Nephron (organoid): ENCODE measurements at regions not wholly inside any gene's neighbourhood (a gene's known extent, or its start where the extent isn't known, plus 50 kb on each side); places are given as distances from the start of the nearest gene placed in this dataset.
A peak's percentile ranks its signal among the peaks of the same experiment; 100 is the strongest.

Experiments
- H3K27ac Mint-ChIP-seq, 3 experiments: 2 replicates each; pipeline ENCODE4 v1.8.0; 2020; ENCODE audit warnings: mixed read lengths in 3 of 3, mild to moderate bottlenecking in 2 of 3, moderate library complexity in 1 of 3
- H3K27me3 Mint-ChIP-seq: 2 replicates; pipeline ENCODE4 v1.8.0; 2021; ENCODE audit warnings: low read depth, mild to moderate bottlenecking, moderate library complexity, mixed read lengths
- H3K36me3 Mint-ChIP-seq: 2 replicates; pipeline ENCODE4 v1.8.0; 2020; ENCODE audit warnings: low read depth, mixed read lengths
- H3K4me1 Mint-ChIP-seq: 2 replicates; pipeline ENCODE4 v1.8.0; 2020; ENCODE audit warnings: mixed read lengths
- H3K4me3 Mint-ChIP-seq, 3 experiments: 2 replicates each; pipeline ENCODE4 v1.8.0; 2020; ENCODE audit warnings: mild to moderate bottlenecking in 3 of 3, mixed read lengths in 3 of 3, moderate library complexity in 2 of 3
- H3K9me3 Mint-ChIP-seq: 2 replicates; pipeline ENCODE4 v1.8.0; 2020; ENCODE audit warnings: mixed read lengths
- TF ChIP-seq, protein P1 (sequence below), 3 experiments: fragments of 200-600 bp; sonication (generic); IDR thresholded peaks; one replicate each; pipeline ENCODE4 v1.5.0; 2021; ENCODE audit warnings: antibody characterized with exemption in 3 of 3; ENCODE audit not compliant: unreplicated experiment in 3 of 3

DNA sequence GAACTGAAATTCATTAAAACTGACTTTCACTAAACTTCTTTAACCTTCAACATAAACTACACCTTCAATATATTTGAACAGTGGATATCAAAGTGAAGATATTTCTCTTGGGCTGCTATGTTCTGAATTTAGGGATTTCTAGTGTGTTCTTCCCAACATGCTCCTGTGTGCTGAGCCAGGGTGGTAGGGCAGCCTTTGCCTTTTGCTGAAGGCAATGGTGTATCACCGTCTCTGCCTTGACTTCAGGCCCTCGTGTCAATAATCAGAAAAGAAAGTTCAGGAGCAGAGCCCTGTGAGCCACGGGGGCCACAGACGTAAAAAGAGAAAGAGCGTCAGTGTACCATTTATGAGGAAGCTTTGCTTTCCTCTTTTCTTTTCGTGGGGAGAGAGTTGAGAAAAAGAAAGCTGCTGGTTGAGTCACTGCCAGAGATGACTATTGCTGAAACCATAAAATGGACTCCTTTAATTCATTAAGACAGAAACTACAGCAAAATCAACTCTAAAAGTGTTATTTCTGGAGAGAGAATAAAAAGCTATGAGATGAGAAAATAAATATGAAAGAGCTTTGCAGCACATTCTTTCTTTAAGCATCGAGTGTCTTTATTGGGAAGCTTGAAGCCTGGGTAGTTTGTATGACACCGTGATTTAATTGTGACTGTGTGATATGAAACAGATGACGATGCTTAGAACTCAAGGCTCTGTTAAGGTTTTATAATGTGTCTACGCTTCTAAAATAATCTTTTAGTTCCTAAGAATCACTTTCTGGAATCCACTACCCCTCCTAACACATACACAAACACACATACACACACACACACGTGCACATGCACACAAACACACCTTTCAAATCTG is 271.8 kb upstream of the MTNR1B start:
- Mint-ChIP-seq H3K36me3 (peaks cover 3% of the 10 kb centered on the region), H3K27me3 (no peaks in the 10 kb centered on the region), H3K4me3 (peak overlapping the region in 1 of 3 experiments; percentile 4), H3K4me1 (peaks cover 11% of the 10 kb centered on the region), H3K27ac (peak overlapping the region in 1 of 3 experiments; percentile 8), H3K9me3 (no peaks in the 10 kb centered on the region)
- TF ChIP-seq, protein P1, sequence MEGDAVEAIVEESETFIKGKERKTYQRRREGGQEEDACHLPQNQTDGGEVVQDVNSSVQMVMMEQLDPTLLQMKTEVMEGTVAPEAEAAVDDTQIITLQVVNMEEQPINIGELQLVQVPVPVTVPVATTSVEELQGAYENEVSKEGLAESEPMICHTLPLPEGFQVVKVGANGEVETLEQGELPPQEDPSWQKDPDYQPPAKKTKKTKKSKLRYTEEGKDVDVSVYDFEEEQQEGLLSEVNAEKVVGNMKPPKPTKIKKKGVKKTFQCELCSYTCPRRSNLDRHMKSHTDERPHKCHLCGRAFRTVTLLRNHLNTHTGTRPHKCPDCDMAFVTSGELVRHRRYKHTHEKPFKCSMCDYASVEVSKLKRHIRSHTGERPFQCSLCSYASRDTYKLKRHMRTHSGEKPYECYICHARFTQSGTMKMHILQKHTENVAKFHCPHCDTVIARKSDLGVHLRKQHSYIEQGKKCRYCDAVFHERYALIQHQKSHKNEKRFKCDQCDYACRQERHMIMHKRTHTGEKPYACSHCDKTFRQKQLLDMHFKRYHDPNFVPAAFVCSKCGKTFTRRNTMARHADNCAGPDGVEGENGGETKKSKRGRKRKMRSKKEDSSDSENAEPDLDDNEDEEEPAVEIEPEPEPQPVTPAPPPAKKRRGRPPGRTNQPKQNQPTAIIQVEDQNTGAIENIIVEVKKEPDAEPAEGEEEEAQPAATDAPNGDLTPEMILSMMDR (IDR thresholded peaks at IDR 0.05; ENCODE audit: unreplicated experiment in 3 of 3): no peak

DNA sequence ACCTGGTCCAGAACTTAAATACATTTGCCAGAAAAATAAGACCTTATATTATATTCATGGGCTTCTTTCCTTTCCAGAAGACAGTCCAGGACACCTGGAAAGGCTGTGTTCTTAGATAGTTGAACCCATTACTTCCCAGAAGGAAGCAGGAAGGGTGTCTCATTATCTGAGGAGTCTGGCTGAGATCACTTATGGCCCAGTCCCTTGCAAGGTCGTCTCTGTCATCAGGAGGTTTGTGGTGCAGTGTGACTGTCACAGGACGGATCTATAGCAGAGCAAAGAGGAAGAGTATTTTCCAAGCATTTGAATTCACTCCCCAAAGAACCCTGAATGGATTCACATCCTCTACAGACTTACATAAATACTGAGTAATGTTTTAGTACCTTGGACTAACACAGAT is 270.7 kb upstream of the MTNR1B start:
- Mint-ChIP-seq H3K9me3 (no peaks in the 10 kb centered on the region), H3K36me3 (peaks cover 3% of the 10 kb centered on the region)
- TF ChIP-seq, protein P1 (IDR thresholded peaks at IDR 0.05; ENCODE audit: unreplicated experiment in 3 of 3): no peak

DNA sequence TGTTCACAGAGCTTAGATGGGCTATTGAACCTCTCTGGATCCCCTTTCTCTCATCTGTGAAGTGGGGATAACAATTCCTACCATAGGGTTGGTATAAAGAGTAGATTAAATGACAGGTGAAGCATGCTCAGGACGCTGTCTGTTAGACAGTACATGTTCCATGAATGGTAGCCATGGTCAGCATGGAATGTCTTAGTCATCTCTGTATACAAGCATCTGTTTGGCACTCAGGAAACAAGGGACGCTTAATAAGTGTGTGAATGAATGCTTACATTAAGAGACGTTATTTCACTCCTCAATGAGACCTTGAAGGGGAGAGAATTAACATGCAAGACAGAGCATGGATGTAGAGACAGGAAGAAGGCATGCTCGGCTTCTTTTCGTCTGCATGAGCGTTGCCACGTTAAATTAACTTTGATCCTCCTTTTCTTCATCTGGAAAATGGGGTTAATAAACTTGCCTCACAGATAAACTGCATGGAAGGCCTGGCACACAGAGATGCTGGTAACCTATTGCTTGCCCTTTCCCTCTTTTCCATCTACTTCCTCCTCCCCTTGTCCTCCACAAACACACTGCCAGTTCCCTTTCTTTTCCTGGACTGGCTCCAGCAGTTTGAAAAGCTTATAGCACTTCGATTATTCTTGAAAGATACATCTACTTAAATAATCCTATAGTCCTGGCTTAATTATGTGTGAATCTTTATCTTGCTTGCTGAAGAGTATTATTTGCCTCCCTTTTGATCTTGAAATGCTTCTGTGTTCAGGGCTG is 267.2 kb upstream of the MTNR1B start:
- TF ChIP-seq, protein P1 (IDR thresholded peaks at IDR 0.05; ENCODE audit: unreplicated experiment in 3 of 3): no peak
- peaks cover 28% of the 10 kb centered on the region for H3K4me1 Mint-ChIP-seq
- no peak overlapping the region for H3K27ac Mint-ChIP-seq
- no peaks in the 10 kb centered on the region for H3K27me3 Mint-ChIP-seq
- no peaks in the 10 kb centered on the region for H3K9me3 Mint-ChIP-seq
- H3K36me3 Mint-ChIP-seq: peaks cover 10% of the 10 kb centered on the region
- no peak overlapping the region for H3K4me3 Mint-ChIP-seq

More for the DNA sequence above, 270.7 kb upstream of the MTNR1B start:
- Mint-ChIP-seq H3K27me3 (no peaks in the 10 kb centered on the region), H3K4me1 (peaks cover 19% of the 10 kb centered on the region), H3K4me3 (no peak overlapping the region), H3K27ac (no peak overlapping the region)

DNA sequence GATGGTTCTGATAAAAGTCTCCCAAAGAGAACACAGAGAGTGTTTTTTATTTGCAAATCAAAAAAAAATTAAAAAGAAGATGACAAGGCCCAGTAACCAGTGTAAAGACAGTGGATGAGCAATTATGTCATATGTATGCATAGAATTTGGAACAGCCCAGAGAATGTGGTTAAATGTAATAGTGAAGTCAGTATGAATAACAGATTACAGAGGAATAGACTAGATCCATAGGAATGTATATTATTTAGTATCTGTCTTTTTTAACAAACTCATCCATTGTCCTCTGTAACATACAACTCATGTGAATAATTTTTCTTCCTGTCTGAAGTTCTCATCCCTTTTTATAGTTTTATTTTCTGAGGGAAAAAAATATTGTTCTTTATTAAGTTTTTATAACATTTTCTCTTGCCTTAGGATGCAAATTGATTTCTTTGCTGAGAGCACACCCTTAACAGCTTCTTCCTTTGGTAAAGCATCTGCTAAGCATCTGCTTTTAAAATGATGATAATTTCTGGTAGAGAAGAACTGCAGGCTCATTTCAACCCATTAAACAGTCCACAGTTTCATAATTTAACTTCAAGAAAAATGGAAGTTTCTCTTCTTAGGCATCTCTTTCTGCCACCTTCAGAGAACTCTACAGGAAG is 266.5 kb upstream of the MTNR1B start:
- no peaks in the 10 kb centered on the region for H3K27me3 Mint-ChIP-seq
- H3K4me1 Mint-ChIP-seq: peaks cover 30% of the 10 kb centered on the region
- no peak overlapping the region for H3K27ac Mint-ChIP-seq
- TF ChIP-seq, protein P1 (IDR thresholded peaks at IDR 0.05; ENCODE audit: unreplicated experiment in 3 of 3): no peak
- H3K9me3 Mint-ChIP-seq: no peaks in the 10 kb centered on the region
- H3K36me3 Mint-ChIP-seq: peaks cover 10% of the 10 kb centered on the region
- H3K4me3 Mint-ChIP-seq: no peak overlapping the region

DNA sequence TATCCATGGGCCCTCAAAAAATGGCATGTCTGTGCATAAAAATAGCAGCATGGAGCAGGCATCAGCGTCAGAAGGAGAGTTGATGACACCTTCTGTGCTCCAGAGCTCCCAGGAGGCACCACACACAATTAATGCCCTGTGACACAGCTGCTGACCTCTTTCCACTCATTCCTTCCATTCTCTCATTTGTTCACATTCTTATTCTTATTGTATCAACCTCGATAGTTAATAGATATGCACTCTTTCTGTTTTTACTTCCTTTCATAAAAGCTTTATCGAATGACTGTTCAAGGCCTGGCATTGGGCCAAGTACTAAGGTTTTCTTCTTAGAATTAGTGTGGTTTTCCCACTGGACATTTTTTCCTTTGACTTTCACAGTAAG is 266.0 kb upstream of the MTNR1B start:
- Mint-ChIP-seq H3K27me3 (no peaks in the 10 kb centered on the region), H3K4me1 (peaks cover 26% of the 10 kb centered on the region), H3K9me3 (no peaks in the 10 kb centered on the region), H3K27ac (no peak overlapping the region), H3K36me3 (peaks cover 10% of the 10 kb centered on the region), H3K4me3 (no peak overlapping the region)
- TF ChIP-seq, protein P1 (IDR thresholded peaks at IDR 0.05; ENCODE audit: unreplicated experiment in 3 of 3): no peak
